K562 (cell line): ENCODE measurements at regions not wholly inside any gene's neighbourhood (a gene's known extent, or its start where the extent isn't known, plus 50 kb on each side); places are given as distances from the start of the nearest gene placed in this dataset.

Experiments used
- ATAC-seq: fragments of 200-7000 bp; cut with Tn5 transposase; 3 replicates; pipeline ENCODE4 v1.9.1; 2020; ENCODE audit warnings: moderate library complexity
- BruUV-seq: library from RNA; stranded (reverse); fragments of 400-500 nt; replicated peaks from 2 replicates; lab custom pipeline; 2021; lab: Mats Ljungman, UMichigan
- CTCF ChIA-PET: fragments of 300-600 bp; formaldehyde crosslinking; extraction: SDS; loops from one replicate; lab custom pipeline; 2021; ENCODE audit warnings: low intra/inter-chr PET ratio; lab: Yijun Ruan, JAX
- POLR2A ChIA-PET: fragments of 300-600, 350-650 bp; sonication (Branson Sonifier 250); formaldehyde crosslinking; extraction: SDS; loops from one replicate; lab custom pipeline; 2021; ENCODE audit warnings: antibody characterized with exemption, inconsistent platforms; lab: Yijun Ruan, JAX
- DNase-seq, 4 experiments: peaks; one replicate each; pipeline versions ENCODE4 v3.0.0 to v3.0.0-alpha.2; 2011 to 2018; ENCODE audit warnings: low spot score in 3 of 4, mixed read lengths in 3 of 4; ENCODE audit errors: extremely low read depth in 1 of 4
- FAIRE-seq: peaks from 2 replicates; lab custom pipeline; 2011; peaks lifted over from hg19 to GRCh38; lab: Jason Lieb, UNC
- H2AFZ ChIP-seq: 2 replicates; pipeline ENCODE4 v1.6.0; 2011; ENCODE audit warnings: low read depth, low read length, control low read depth, inconsistent platforms
- H3K27ac ChIP-seq: fragments of 200-600 bp; 3 replicates; pipeline ENCODE4 v1.8.0; 2011; ENCODE audit warnings: low read depth, mild to moderate bottlenecking, control low read depth, inconsistent platforms, low read length, moderate library complexity, mixed read lengths; ENCODE audit errors: extremely low read depth
- H3K27me3 ChIP-seq, 2 experiments: fragments of 300-600 bp in 1 of 2; 2 replicates in 1 of 2; 3 replicates in 1 of 2; pipeline versions ENCODE4 v1.6.0 to v1.8.0; 2011; ENCODE audit warnings: inconsistent platforms in 2 of 2, low read length in 2 of 2, mild to moderate bottlenecking in 1 of 2, mixed read lengths in 1 of 2, moderate library complexity in 1 of 2; ENCODE audit not compliant: control insufficient read depth in 2 of 2, insufficient read depth in 2 of 2
- H3K36me3 ChIP-seq: fragments of 300-600 bp; 3 replicates; pipeline ENCODE4 v1.8.0; 2011; ENCODE audit warnings: mild to moderate bottlenecking, low read length, inconsistent platforms; ENCODE audit not compliant: control insufficient read depth, insufficient read depth
- H3K4me1 ChIP-seq, 2 experiments: fragments of 200-600 bp in 1 of 2; replicated peaks in 1 of 2; 2 replicates in 1 of 2; 3 replicates in 1 of 2; pipeline versions ENCODE4 v1.5.1 to v1.8.0; 2011; ENCODE audit warnings: inconsistent platforms in 2 of 2, low read length in 2 of 2, mild to moderate bottlenecking in 1 of 2, mixed read lengths in 1 of 2, moderate library complexity in 1 of 2; ENCODE audit not compliant: control insufficient read depth in 2 of 2, insufficient read depth in 2 of 2
- H3K4me2 ChIP-seq: 2 replicates; pipeline ENCODE4 v1.6.1; 2011; ENCODE audit warnings: low read length, control low read depth, inconsistent platforms, mixed read lengths; ENCODE audit not compliant: insufficient read depth
- H3K4me3 ChIP-seq: fragments of 200-600 bp; sonication (generic), shearing (Covaris generic); 2 replicates; pipeline ENCODE4 v1.5.1; 2016; ENCODE audit warnings: control low read depth, inconsistent platforms
- H3K79me2 ChIP-seq: fragments of 200-600 bp; 3 replicates; pipeline ENCODE4 v1.8.0; 2011; ENCODE audit warnings: low read length, inconsistent platforms; ENCODE audit not compliant: control insufficient read depth, insufficient read depth
- H3K9ac ChIP-seq, 2 experiments: 2 replicates each; pipeline versions ENCODE4 v1.6.0 to v1.6.1; 2011; ENCODE audit warnings: low read depth in 2 of 2, low read length in 2 of 2, control low read depth in 1 of 2, inconsistent platforms in 1 of 2, mild to moderate bottlenecking in 1 of 2, mixed read lengths in 1 of 2; ENCODE audit not compliant: insufficient read depth in 1 of 2
- H3K9me1 ChIP-seq: one replicate; pipeline ENCODE4 v1.6.0; 2011; ENCODE audit warnings: inconsistent platforms, mild to moderate bottlenecking, low read length, moderate library complexity; ENCODE audit not compliant: control insufficient read depth, insufficient read depth
- H3K9me3 ChIP-seq: replicated peaks from 2 replicates; pipeline ENCODE4 v1.5.1; 2011; ENCODE audit warnings: low read depth, low read length, inconsistent platforms; ENCODE audit not compliant: control insufficient read depth, insufficient read depth
- H4K20me1 ChIP-seq: replicated peaks from 2 replicates; pipeline ENCODE4 v1.6.1; 2011; ENCODE audit warnings: low read length, inconsistent platforms, mixed read lengths; ENCODE audit not compliant: control insufficient read depth, insufficient read depth
- MCM5 ChIP-seq: fragments of 450-650 bp; IDR thresholded peaks from 2 replicates; pipeline ENCODE4 v1.6.1; 2016; ENCODE audit warnings: low read depth
- ZNF253 ChIP-seq: fragments of 250-450 bp; sonication (Bioruptor Pico); conservative IDR thresholded peaks from 2 replicates; pipeline ENCODE4 v1.6.1; 2021; ENCODE audit warnings: mild to moderate bottlenecking
- ZNF263 ChIP-seq: sonication (generic); formaldehyde crosslinking; IDR thresholded peaks from 2 replicates; pipeline ENCODE4 v1.8.0; 2022; ENCODE audit warnings: mild to moderate bottlenecking, missing genetic modification reagents, borderline replicate concordance
- ZNF316 ChIP-seq: fragments of 450-650 bp; IDR thresholded peaks from 2 replicates; pipeline ENCODE4 v1.6.1; 2016
- WGBS: fragments of 100-300 bp; shearing (Covaris generic); methylation state at CpG from one replicate; pipeline ENCODE4 v1.1.6; 2016; ENCODE audit warnings: low coverage, mixed read lengths; ENCODE audit not compliant: insufficient coverage; ENCODE audit errors: missing lambda C conversion rate; 5-methylcytosine and 5-hydroxymethylcytosine counted together
- in situ Hi-C: fragments of 300-500 bp; cut with MboI; formaldehyde crosslinking; loops from 4 replicates; pipeline ENCODE4 v1.15.0; 2018; ENCODE audit warnings: inconsistent platforms, mixed read lengths
- intact Hi-C: fragments of 100-400 bp; cut with micrococcal nuclease; formaldehyde crosslinking; loops from 2 replicates; pipeline ENCODE4 v1.14.2; 2022
- TF ChIP-seq, protein P1 (sequence below): fragments of 250-450 bp; sonication (Bioruptor Pico); IDR thresholded peaks from 2 replicates; pipeline ENCODE4 v1.6.1; 2021; ENCODE audit warnings: mild to moderate bottlenecking

DNA sequence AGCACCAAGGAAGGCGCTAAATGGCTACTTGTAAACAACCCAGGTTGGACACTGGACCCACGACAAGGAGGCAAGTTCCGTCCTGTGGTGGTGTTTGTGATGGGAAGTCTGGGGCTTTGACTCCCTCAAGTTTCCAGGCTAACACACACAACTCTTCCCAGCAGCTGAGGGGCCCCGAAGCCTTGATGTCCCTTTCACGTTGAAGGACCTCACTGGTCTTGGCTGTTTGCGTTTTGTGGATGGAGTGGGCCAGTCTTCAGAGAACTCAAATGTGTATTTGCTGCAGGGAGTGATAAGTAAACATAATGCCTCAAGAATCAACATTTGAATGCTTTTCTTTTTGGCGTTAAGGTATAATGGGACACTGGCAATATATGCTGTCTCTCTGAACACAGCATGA lies 199.2 kb downstream of the TM9SF2 start (continued):
- TF ChIP-seq, protein P1, sequence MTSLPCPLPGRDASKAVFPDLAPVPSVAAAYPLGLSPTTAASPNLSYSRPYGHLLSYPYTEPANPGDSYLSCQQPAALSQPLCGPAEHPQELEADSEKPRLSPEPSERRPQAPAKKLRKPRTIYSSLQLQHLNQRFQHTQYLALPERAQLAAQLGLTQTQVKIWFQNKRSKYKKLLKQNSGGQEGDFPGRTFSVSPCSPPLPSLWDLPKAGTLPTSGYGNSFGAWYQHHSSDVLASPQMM (CRISPR knock-in tag) = no peak
- TF ChIP-seq ZNF253 (no peak), MCM5 (no peak)

DNA sequence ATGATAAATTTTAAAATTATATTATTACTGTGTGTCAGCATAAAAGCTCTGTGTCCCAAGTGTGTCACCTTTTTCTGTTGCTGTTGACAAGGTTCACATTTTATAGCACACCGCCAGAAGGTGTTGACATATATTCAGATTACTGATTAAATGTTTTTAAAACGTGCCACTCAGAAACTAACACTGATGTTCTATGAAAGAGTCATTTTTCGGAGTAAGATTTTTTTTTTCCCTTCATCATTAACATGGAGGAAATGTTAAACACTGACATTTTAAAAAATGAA lies 197.5 kb downstream of the TM9SF2 start:
- intact Hi-C loops (no loop called here), in situ Hi-C loops (no loop called here)
- Histone ChIP-seq H2AFZ (no peak overlapping the region), H3K9me1 (no peaks in the 10 kb centered on the region), H3K79me2 (no peaks in the 10 kb centered on the region), H3K4me2 (no peak overlapping the region), H3K27ac (no peak overlapping the region), H3K9me3 (no peaks in the 10 kb centered on the region)
- POLR2A ChIA-PET = no interaction called here
- no TSS peak for BruUV-seq
- DNase-seq (no peak), ATAC-seq (no peak)
- no peak for TF ChIP-seq ZNF263 (CRISPR knock-in tag)
- TF ChIP-seq ZNF316 = peak; percentile 22; the same call in 1 of the 2 replicates
- TF ChIP-seq, all 486 proteins: peak for 1
- no peaks in the 10 kb centered on the region; a peak in 1 of 5 replicates for H3K4me1 ChIP-seq
- H4K20me1 ChIP-seq = peaks cover 5% of the 10 kb centered on the region; the same call in 1 of the 2 replicates
- no peak overlapping the region for H3K4me3 ChIP-seq
- no peak overlapping the region for H3K9ac ChIP-seq
- CTCF ChIA-PET = no interaction called here
- H3K36me3 ChIP-seq = no peaks in the 10 kb centered on the region
- H3K27me3 ChIP-seq = peaks cover 0 to 6% of the 10 kb centered on the region in 2 experiments; a peak in 2 of 5 replicates
- no peak for FAIRE-seq
- 30% methylated on average over 3 of the region's 3 CpGs for WGBS
